Right atrium auricular region (tissue), 2 donors: ENCODE measurements at regions not wholly inside any gene's neighbourhood (a gene's known extent, or its start where the extent isn't known, plus 50 kb on each side); places are given as distances from the start of the nearest gene placed in this dataset.

ENCODE experiments used
- DNase-seq: peaks from one replicate; pipeline ENCODE4 v3.0.0-alpha.2; 2019; ENCODE audit warnings: low spot score
- H3K27ac ChIP-seq, 2 donors: fragments of 200-600 bp; sonication (generic); 1 replicate in 1 of 2; 2 replicates in 1 of 2; pipeline ENCODE4 v1.5.1; 2016 to 2019
- H3K27me3 ChIP-seq, 2 donors: fragments of 200-600 bp; sonication (generic); one replicate each; pipeline versions ENCODE4 v1.5.1 to v1.6.0; 2017 to 2019
- H3K36me3 ChIP-seq: fragments of 200-600 bp; sonication (generic); one replicate; pipeline ENCODE4 v1.5.1; 2016
- H3K4me1 ChIP-seq, 2 donors: fragments of 200-600 bp; sonication (generic); one replicate each; pipeline versions ENCODE4 v1.5.1 to v1.6.0; 2017 to 2019
- H3K4me3 ChIP-seq, 2 donors: fragments of 200-600 bp; sonication (generic); 1 replicate in 1 of 2; 2 replicates in 1 of 2; pipeline ENCODE4 v1.5.1; 2017 to 2019; ENCODE audit warnings: mild to moderate bottlenecking in 1 of 2, moderate library complexity in 1 of 2
- H3K9me3 ChIP-seq, 2 donors: fragments of 200-600 bp; sonication (generic); one replicate each; pipeline ENCODE4 v1.5.1; 2019
- CTCF ChIP-seq, 2 donors: fragments of 200-600 bp; sonication (generic); IDR thresholded peaks; one replicate each; pipeline ENCODE4 v1.5.1; 2019; ENCODE audit warnings: antibody characterized with exemption in 2 of 2

- H3K36me3 ChIP-seq = no peaks in the 10 kb centered on the region
- no peak for DNase-seq
- H3K27ac ChIP-seq = no peak overlapping the region
- H3K9me3 ChIP-seq = no peaks in the 10 kb centered on the region
- no peaks in the 10 kb centered on the region for H3K27me3 ChIP-seq
- no peak overlapping the region for H3K4me3 ChIP-seq
- H3K4me1 ChIP-seq = no peaks in the 10 kb centered on the region
- TF ChIP-seq CTCF (IDR thresholded peaks at IDR 0.05) = no peak
Measured at GRCh38 chr18:56273541-56274219, 364.7 kb downstream of the TXNL1 start.

- no peak overlapping the region for H3K27ac ChIP-seq
- no peak for DNase-seq
- no peaks in the 10 kb centered on the region for H3K36me3 ChIP-seq
- no peaks in the 10 kb centered on the region for H3K27me3 ChIP-seq
- TF ChIP-seq CTCF (IDR thresholded peaks at IDR 0.05) = no peak
- H3K4me1 ChIP-seq = peaks cover 0 to 5% of the 10 kb centered on the region in 2 donors
- no peaks in the 10 kb centered on the region for H3K9me3 ChIP-seq
- no peak overlapping the region for H3K4me3 ChIP-seq
Measured at GRCh38 chr18:56270671-56271250, 367.6 kb downstream of the TXNL1 start.

- peaks cover 0 to 6% of the 10 kb centered on the region in 2 donors for H3K4me1 ChIP-seq
- H3K9me3 ChIP-seq = no peaks in the 10 kb centered on the region
- H3K27me3 ChIP-seq = no peaks in the 10 kb centered on the region
- H3K36me3 ChIP-seq = no peaks in the 10 kb centered on the region
- no peak overlapping the region for H3K4me3 ChIP-seq
- TF ChIP-seq CTCF (IDR thresholded peaks at IDR 0.05) = no peak
- no peak for DNase-seq
- H3K27ac ChIP-seq = no peak overlapping the region
Measured at GRCh38 chr18:56269958-56270357, 368.4 kb downstream of the TXNL1 start.

GRCh38 chr18:56268952-56269351 lies 369.4 kb downstream of the TXNL1 start:
- Histone ChIP-seq H3K27ac (no peak overlapping the region), H3K36me3 (no peaks in the 10 kb centered on the region), H3K27me3 (no peaks in the 10 kb centered on the region), H3K9me3 (no peaks in the 10 kb centered on the region), H3K4me3 (no peak overlapping the region), H3K4me1 (peaks cover 0 to 9% of the 10 kb centered on the region in 2 donors)
- no peak for DNase-seq
- no peak for TF ChIP-seq CTCF (IDR thresholded peaks at IDR 0.05)

- DNase-seq = no peak
- no peaks in the 10 kb centered on the region for H3K9me3 ChIP-seq
- peaks cover 0 to 9% of the 10 kb centered on the region in 2 donors for H3K4me1 ChIP-seq
- no peaks in the 10 kb centered on the region for H3K27me3 ChIP-seq
- H3K27ac ChIP-seq = no peak overlapping the region
- H3K36me3 ChIP-seq = no peaks in the 10 kb centered on the region
- TF ChIP-seq CTCF (IDR thresholded peaks at IDR 0.05) = no peak
- H3K4me3 ChIP-seq = no peak overlapping the region
Measured at GRCh38 chr18:56267334-56267733, 371.1 kb downstream of the TXNL1 start.

GRCh38 chr18:56258178-56258577 lies 380.2 kb downstream of the TXNL1 start:
- no peak overlapping the region for H3K27ac ChIP-seq

More at GRCh38 chr18:56258178-56258577, 380.2 kb downstream of the TXNL1 start:
- no peaks in the 10 kb centered on the region for H3K4me1 ChIP-seq
- TF ChIP-seq CTCF (IDR thresholded peaks at IDR 0.05) = no peak
- H3K4me3 ChIP-seq = no peak overlapping the region
- no peaks in the 10 kb centered on the region for H3K36me3 ChIP-seq
- no peak for DNase-seq
- H3K27me3 ChIP-seq = no peaks in the 10 kb centered on the region
- no peaks in the 10 kb centered on the region for H3K9me3 ChIP-seq
